Left ventricle myocardium inferior (tissue), 1 donor: ENCODE measurements at regions not wholly inside any gene's neighbourhood (a gene's known extent, or its start where the extent isn't known, plus 50 kb on each side); places are given as distances from the start of the nearest gene placed in this dataset.
A peak's percentile ranks its signal among the peaks of the same experiment; 100 is the strongest.
"Not testable (repeated sequence)": the region's sequence is repeated elsewhere in the genome, so short reads cannot be mapped to it uniquely, and the experiment has no call there.

Source experiments
- DNase-seq: peaks from one replicate; pipeline ENCODE4 v3.0.0-alpha.2; 2020
- H3K27ac ChIP-seq: fragments of 200-600 bp; replicated peaks from 2 replicates; pipeline ENCODE4 v1.8.0; 2021
- H3K27me3 ChIP-seq: fragments of 200-600 bp; 2 replicates; pipeline ENCODE4 v1.8.0; 2021; ENCODE audit warnings: low read depth
- H3K36me3 ChIP-seq: fragments of 200-600 bp; 2 replicates; pipeline ENCODE4 v1.8.0; 2021
- H3K4me1 ChIP-seq: fragments of 200-600 bp; 2 replicates; pipeline ENCODE4 v1.8.0; 2021
- H3K4me3 ChIP-seq: fragments of 200-600 bp; 2 replicates; pipeline ENCODE4 v1.8.0; 2021; ENCODE audit warnings: mild to moderate bottlenecking, moderate library complexity
- H3K9me3 ChIP-seq: fragments of 200-600 bp; replicated peaks from 2 replicates; pipeline ENCODE4 v1.8.0; 2021
- intact Hi-C: fragments of 100-400 bp; cut with micrococcal nuclease; formaldehyde crosslinking; loops from one replicate; pipeline ENCODE4 v1.11.0; 2022
- TF ChIP-seq, protein P1 (sequence below): fragments of 200-600 bp; IDR thresholded peaks from 2 replicates; pipeline ENCODE4 v1.8.0; 2021; ENCODE audit warnings: antibody characterized with exemption, mild to moderate bottlenecking, borderline replicate concordance
- donor health status: DM: no; HTN: yes; CAD: no; lungs with severe emphysema.

- Histone ChIP-seq H3K27ac (no peak overlapping the region), H3K9me3 (no peaks in the 10 kb centered on the region), H3K4me1 (no peaks in the 10 kb centered on the region), H3K36me3 (no peaks in the 10 kb centered on the region), H3K4me3 (no peak overlapping the region), H3K27me3 (peaks cover 13% of the 10 kb centered on the region)
- intact Hi-C loops = no loop called here
- no peak for DNase-seq
- TF ChIP-seq, protein P1, sequence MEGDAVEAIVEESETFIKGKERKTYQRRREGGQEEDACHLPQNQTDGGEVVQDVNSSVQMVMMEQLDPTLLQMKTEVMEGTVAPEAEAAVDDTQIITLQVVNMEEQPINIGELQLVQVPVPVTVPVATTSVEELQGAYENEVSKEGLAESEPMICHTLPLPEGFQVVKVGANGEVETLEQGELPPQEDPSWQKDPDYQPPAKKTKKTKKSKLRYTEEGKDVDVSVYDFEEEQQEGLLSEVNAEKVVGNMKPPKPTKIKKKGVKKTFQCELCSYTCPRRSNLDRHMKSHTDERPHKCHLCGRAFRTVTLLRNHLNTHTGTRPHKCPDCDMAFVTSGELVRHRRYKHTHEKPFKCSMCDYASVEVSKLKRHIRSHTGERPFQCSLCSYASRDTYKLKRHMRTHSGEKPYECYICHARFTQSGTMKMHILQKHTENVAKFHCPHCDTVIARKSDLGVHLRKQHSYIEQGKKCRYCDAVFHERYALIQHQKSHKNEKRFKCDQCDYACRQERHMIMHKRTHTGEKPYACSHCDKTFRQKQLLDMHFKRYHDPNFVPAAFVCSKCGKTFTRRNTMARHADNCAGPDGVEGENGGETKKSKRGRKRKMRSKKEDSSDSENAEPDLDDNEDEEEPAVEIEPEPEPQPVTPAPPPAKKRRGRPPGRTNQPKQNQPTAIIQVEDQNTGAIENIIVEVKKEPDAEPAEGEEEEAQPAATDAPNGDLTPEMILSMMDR = no peak
Measured at GRCh38 chr20:26214991-26215390, 518.3 kb upstream of the ZNF337 start.

- no peak for DNase-seq
- TF ChIP-seq, protein P1 = no peak
- Histone ChIP-seq H3K9me3 (no peaks in the 10 kb centered on the region), H3K36me3 (no peaks in the 10 kb centered on the region), H3K27ac (no peak overlapping the region), H3K4me3 (peak overlapping the region; percentile 56), H3K4me1 (peaks cover 19% of the 10 kb centered on the region), H3K27me3 (peaks cover 67% of the 10 kb centered on the region)
- intact Hi-C loops = no loop called here
Measured at GRCh38 chr20:26209171-26209941, 512.7 kb upstream of the ZNF337 start.

DNA sequence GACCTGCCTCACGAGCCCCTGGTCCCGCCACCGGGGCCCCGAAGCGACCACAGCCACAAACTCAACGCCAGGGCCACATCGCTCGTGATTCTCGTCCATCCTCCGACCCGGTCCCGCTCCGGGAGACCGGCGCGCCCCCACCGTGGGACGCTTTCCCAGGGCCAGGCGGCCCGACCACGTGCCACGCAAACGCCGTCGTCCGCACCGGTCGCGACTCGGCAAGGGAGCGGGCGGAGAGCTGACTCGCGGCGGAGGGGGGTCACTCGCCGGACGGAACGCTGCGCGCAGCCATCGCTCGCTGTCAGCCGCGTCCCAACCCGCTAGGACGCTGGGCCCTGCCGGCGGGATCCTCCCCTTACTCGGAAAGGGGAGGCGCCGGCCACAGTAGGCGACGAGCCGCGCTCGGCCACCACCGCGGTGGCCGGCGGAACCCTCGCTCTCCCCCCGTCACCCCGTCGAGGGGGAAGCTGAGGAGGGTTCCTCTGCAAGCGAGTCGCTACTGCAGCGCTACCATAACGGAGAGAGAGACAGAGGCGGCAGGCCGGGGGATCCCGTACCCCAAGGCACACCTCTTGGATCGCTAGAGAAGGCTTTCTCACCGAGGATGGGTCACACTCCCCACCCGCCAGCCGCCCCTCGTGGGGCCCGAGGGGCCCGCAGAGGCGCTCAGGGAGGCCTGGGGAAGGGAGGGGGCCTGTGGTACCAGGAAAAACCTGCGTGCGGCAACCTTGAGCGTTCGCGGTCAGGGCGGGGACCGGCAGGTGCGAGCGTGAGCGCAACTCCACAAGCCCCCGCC, 511.8 kb upstream of the ZNF337 start:
- H3K27ac ChIP-seq = no peak overlapping the region
- peaks cover 67% of the 10 kb centered on the region for H3K27me3 ChIP-seq
- H3K4me3 ChIP-seq = peak overlapping the region; percentile 56
- peaks cover 19% of the 10 kb centered on the region for H3K4me1 ChIP-seq
- TF ChIP-seq, protein P1 = no peak
- H3K36me3 ChIP-seq = no peaks in the 10 kb centered on the region
- intact Hi-C loops = no loop called here
- DNase-seq = no peak
- H3K9me3 ChIP-seq = no peaks in the 10 kb centered on the region

DNA sequence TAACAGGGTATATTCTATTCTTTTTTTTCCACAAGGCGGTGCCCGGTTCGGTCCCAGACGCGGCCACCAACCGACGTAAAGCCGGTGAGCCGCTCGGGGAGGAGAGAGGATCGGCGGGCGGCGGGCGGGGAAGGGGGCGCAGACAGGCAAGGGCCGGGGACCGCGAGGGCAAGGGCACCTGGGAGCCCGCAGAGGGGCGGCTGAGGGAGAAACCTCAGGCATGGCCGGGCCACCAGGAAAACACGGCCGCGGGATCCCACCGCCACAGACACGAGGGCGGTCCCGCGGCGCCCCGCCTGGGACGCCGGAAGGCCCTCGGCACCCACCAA, 511.3 kb upstream of the ZNF337 start:
- DNase-seq, intact Hi-C loops, H3K36me3 ChIP-seq, H3K9me3 ChIP-seq, H3K27ac ChIP-seq: not testable (repeated sequence)
- H3K4me1 ChIP-seq = peaks cover 19% of the 10 kb centered on the region
- peak overlapping the region; percentile 56 for H3K4me3 ChIP-seq
- H3K27me3 ChIP-seq = peaks cover 67% of the 10 kb centered on the region

DNA sequence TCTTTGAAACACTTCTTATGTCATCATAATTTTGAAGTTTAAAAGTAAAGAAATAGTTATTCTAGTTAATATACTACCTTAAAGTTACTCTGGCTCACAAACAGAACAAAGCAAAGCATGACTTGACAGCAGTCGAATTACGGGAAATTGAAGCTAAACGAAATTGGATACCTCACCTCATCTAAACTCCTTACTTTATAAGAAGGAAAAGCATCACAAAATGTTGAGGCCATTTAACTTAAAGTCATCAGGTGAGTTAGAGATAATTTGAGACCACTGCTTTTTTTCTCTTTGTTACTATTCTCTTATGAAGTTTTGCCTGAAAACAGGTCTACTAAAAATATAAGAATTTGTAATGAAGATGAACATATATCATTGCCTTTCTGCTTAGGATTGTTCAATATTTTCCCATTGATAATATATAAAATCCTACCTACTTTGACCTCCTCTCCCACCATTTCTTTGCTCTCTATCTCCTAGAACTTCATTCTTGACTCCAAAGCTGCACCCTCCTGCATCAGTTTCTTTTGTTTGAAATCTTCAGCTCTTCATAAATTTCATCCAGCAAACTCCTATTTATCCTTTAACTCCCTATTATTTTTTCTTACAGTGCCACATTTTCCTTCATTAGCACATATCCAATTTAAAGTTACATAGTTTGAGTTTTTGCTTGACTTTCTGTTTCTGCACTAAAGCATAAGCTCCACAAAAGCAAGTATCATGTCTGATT, 510.7 kb upstream of the ZNF337 start:
- H3K36me3 ChIP-seq = no peaks in the 10 kb centered on the region
- H3K4me3 ChIP-seq = peak overlapping the region; percentile 56
- TF ChIP-seq, protein P1 = no peak
- intact Hi-C loops = no loop called here
- peaks cover 67% of the 10 kb centered on the region for H3K27me3 ChIP-seq
- no peak overlapping the region for H3K27ac ChIP-seq
- peaks cover 6% of the 10 kb centered on the region for H3K9me3 ChIP-seq
- DNase-seq = no peak
- peaks cover 19% of the 10 kb centered on the region for H3K4me1 ChIP-seq
